HG02938 (cell line): ENCODE measurements at regions not wholly inside any gene's neighbourhood (a gene's known extent, or its start where the extent isn't known, plus 50 kb on each side); places are given as distances from the start of the nearest gene placed in this dataset.

Experiments
- ATAC-seq: cut with Tn5 transposase; IDR thresholded peaks from one replicate; pipeline ENCODE4 v1.9.1; 2021; ENCODE audit warnings: mild to moderate bottlenecking, moderate library complexity; ENCODE audit not compliant: unreplicated experiment

DNA sequence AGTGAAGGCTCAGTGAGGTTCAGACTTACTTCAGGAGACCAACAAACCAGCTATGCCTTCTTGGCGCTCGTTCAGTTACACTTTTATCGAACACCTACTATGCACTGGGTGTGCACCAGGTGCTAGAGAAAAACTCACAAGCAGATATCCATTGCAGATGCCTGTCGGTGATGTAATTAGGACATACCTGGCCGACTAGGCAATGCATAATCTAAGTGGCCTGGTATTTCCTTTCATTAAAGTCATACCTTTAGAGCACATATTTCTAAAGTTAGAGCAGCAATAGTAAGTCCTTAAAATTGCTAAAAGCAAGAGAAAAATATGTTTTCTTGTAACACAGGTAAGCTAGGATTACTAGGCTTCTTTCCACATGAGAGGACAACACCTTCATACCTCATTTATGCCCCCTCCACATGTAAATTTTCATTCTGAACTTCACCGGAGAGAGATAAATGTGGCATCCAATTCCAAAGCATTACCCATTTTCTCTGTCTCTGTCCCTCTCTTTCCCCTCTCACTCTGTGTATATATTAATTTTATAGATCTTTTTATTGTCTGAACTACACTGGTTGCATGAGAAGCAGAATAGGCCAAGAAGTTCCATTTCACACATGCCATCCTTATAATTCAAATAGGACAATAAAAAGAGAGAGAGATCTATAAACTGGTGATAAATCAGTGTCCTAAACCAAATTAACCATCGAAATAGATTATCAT, 242.2 kb downstream of the SPTSSA start:
- ATAC-seq = no peak

DNA sequence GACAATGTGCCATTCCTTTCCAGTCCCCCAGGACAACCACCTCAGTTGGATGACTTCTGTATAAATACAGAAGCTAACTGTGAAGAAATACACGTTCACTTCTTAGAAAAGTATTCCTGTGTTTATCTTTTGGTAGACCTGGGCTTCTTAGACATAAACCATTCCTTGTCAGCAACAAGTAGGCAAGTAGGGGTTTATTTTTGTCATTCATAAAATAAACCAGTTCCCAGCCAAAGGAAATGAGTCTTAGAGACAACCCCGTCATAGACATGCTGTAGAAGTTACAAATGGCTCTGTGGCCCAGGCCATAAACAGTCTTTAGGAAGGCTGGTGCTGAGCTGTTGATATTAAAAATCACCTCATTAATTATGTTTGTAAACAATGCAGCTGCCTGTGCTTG, 243.2 kb downstream of the SPTSSA start:
- ATAC-seq = no peak

DNA sequence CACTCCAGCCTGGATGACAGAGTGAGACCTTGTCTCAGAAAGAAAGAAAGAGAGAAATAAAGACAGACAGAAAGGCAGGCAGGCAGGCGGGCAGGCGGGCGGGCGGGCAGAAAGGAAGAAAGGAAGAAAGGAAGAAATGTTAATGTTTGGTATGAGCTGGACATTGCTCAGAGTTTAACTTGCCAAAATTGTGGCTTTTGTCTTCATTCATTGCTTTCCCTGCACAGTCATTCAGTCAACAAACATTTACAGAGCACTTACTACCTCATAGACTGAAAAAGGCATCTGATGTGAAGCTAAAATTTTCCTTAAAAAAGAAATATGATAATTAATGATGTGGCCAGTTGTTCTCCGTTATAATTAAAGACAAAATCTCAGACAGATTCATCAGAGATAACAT, 247.1 kb downstream of the SPTSSA start:
- no peak for ATAC-seq

DNA sequence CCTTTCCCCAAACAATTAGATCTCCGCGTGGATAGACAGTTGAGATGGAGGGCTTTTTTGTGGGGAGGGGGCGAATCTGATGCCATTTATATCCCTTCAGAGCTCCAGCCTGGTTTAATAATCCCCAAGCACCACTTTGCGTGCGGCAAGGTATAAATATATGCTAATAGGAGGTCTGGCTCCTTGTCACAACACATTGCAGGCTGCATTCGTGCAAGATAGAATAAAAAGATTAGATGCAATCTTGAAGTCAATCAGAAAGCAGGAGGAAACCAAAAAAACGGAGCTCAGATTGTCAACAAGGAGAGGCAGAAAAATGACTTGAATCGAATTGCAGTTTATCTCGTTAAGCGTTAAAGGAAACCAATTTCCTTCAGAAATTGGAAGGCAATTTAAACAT, 248.7 kb downstream of the SPTSSA start:
- ATAC-seq = no peak

DNA sequence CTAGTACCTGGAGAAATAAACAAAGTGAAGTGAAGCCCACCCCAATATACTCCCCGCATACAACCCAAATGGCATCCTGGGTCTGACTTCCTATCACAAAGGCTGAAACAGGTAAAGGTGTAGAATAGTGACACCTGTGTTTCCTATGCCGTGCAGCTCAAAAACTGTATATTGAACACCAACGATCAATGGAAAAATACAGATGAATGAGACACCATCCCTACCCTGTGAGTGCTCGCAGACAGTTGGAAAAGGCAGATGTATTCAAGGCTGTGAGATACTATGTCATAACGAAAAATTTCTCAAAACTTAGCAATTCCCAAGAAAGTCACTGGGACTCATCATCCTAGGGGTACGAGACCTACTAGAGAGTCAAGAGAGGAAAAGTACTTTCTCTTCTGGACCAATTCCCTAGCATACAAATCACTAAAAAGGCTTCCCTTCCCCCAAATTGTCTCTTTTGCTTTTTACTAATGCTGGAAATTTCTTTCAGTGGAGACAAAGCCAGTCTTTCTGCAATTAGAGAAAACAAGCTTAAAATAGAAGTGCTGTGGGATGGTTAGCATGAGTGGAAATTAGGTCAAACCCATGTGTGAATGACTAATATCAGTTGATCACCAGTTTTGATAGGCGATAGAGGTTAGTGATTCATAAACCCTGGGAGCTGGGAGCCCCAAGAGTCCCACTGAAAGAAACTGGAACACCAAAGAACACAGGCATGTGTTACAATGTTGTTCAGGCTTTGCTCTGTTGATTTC, 249.7 kb downstream of the SPTSSA start:
- ATAC-seq = no peak

DNA sequence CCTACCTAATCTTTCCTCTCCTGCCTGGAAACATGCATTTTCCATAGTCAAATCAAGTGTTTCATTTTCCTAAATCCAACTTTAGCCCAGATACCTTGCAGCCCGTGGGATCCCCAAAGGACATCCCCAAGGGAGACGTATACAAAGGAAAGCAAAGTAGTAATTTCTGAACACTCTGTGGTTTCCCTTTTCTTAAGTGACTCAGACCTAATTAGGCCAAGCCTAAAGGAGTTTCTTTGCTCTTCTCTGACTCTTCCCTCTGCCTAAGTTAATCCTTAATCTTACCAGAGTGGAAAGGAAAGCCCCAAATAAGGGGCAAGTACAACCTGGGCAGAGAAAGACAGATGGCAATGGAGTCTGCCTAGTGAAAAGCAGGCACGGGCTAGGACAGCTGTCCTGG, 250.3 kb downstream of the SPTSSA start:
- ATAC-seq = peak; percentile 83

DNA sequence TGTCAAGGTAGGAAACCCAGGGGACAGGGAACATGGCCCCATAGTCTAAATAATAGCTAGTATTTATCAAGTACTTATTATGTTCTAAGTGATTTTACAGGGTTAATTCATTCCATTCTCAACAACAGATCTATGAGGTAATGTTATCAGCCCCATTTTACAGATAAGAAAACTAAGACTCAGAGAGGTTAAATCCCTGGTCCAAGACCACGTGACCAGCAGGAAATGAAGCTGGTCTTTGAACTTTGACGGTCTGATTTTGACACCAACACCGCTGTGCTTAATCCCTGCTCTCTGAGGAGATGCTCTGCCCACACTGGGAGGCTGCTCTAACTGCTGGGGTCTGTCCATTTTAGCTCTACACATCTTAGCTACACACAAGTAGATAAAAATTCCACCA, 253.5 kb downstream of the SPTSSA start:
- ATAC-seq = no peak

DNA sequence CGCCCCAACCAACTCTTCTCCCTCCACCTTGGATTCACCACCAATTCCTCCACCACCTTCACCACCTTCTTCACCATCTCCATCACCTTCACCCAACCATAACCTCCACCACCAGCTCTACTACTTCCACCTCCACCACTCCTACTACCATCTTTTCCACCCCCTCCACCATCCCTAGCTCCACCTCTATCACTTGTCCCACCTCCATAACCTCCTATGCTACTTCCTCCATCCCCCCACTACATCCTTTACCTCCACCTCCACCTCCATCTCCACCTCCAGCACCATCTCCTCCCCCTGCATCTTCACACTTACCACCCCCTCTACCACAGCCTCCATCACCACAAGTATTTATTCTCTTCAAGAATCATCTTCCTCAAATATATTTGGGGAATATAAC, 254.9 kb upstream of the EGLN3 start:
- ATAC-seq = no peak

DNA sequence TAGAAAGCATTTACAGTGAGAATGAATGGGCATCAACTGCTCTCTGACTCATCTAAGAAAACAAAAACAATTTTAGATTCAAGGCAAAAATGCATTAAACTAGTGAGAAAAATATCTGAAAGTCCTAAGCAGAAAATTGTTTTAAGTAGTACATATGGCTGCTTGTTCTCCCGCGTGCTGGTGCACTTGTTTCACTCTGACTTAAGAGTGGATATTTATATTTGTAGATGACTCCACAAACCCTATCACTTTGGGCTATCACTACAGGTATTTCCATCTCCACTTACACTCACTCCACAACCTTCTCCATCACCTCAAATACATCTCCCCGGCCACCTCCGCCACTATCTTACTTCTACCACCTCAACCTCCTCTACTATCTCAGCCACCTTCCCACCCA, 253.9 kb upstream of the EGLN3 start:
- ATAC-seq = no peak

DNA sequence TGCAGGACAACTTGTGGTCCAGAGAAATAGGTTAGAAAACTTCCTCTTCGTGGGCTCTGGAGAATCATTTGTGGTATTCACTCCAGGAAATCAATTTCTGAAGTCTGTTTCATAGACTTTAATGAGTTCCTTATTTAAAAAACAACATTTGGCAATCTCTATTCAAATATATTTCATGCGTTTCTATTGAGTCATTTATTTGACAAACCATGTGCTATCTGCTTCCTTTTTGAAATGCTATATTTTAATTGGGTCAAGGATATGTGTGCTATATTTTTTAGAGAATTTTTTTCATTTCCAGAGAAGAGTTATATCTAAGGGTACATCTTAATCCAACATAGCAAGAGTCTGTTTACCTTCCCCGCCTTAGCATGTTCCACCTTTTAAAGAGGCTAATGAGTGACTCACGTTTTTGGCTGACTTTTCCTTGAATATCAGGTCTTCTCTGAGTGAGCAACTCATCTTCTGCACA, 252.4 kb upstream of the EGLN3 start:
- no peak for ATAC-seq

DNA sequence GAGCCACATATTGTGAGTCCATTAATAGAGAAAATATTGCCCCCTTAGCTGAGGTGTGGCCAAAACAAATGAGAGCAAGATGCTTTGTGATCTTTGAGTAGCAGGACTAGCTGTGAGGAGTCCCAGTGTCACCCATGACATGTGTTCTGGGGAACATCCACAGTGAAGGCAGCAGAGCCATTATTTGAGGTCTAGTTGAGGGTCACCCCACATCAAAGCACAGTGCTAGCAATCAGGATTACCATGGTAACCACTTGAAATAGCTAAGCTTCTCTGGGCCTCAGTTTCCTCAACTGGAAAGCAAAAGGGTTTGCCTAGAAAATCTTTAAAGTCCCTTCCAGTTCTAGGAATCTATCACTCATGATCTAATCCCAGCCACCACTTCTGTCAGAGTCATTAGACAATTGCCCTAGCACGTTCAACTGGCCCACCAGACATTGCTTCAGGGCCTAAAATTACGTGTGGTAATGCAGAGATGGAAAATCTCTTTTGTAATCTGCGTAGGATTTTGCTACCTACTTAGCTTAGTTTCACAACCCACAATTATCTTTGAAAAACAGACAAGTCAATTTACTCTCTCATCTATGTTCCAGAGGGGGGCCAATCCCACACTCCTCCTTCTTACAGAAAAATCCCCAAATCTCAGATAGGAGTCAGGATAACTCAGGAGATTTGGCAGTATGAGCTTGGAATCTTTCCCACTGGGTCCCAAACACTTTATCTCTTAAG, 251.2 kb upstream of the EGLN3 start:
- ATAC-seq = no peak

DNA sequence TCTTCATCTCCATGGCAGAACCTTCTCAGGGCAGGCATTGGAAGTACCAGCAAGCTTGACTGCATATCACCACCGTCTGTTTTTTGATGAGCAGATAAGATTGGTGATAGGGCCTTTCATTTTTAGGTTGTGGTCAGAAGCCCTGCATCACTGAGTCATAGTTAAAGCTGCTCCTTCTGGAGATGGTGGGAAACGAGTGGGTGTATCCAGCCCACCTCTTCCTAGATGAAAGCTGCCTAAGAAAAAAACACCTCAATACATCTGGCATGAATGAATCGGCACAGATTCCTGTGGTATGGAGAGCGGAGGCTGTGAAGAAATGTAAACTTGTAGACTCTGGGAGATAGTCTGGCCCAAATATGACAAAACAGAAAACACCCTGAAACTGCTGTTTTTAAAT, 248.7 kb upstream of the EGLN3 start:
- no peak for ATAC-seq

DNA sequence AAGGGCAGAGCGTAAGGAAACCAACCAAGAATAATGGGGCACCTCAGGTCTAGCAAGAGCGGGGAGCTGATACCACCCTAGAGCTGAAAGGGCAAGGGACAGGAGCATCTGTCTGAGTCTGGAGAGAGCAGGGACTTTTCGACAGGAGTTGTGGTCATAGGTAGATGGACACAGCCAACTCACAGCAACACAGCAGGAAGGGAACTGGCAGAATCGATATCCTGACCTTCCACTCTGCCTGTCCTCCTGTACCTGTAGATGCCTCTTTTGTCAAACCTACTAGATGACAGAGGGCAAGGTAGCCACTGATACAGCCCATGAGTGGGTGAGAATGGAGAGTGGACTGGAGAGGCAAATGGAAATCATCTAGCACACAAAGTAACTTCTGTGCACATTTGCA, 247.2 kb upstream of the EGLN3 start:
- no peak for ATAC-seq

DNA sequence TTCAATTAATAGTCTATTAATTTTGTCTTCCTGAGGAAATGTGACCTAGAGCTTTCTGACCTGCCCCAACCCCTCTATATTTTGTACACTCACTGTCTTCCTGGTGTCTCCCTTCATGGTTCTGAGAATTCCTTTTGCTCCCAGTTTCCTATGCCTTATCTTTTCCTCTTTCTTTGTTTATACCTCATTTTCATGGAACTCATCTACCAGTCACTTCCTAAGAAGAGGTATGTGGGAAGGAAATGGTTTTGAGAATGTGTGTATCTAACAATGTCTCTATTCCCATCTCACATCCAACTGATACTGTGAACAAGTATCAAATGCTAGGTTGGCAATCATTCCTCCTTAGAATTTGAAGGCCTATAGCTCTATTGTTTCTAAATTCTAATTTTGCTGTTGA, 245.1 kb upstream of the EGLN3 start:
- no peak for ATAC-seq

DNA sequence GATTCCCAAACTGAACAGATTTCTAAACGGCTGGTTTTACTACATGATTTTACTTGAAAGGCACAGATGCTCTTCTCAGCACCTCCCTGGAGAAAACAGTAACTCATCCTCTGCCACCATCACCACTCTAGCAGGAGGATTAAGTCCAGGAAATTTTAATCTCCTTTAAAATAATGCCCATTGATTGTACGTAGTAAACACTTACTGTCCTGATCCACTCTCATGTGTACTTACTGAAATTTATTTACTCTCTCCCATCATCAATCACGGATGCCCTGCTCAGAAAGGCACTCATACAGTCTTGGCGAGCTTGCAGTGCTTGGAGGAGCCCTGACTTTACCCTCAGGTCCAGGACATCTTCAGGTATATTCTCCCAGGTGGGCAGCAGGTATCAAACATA, 239.8 kb upstream of the EGLN3 start:
- ATAC-seq = no peak

DNA sequence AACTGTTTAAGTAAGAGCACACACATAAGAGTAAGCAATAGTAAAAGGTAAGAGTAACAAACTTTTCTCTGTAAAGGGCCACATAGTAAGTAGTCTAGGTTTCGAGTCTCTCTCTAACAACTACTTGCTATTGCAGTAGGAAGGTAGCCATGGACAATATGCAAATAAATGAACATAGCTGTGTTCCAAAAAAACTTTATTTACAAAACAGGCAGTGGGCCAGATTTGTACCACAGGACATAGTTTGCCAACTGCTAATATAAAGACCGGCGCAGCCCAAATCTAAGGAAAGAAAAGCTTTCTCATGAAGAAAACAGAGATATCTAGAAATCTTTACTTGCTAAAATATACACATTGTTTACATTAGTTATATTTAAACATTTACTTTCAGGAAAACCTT, 239.0 kb upstream of the EGLN3 start:
- ATAC-seq = no peak

DNA sequence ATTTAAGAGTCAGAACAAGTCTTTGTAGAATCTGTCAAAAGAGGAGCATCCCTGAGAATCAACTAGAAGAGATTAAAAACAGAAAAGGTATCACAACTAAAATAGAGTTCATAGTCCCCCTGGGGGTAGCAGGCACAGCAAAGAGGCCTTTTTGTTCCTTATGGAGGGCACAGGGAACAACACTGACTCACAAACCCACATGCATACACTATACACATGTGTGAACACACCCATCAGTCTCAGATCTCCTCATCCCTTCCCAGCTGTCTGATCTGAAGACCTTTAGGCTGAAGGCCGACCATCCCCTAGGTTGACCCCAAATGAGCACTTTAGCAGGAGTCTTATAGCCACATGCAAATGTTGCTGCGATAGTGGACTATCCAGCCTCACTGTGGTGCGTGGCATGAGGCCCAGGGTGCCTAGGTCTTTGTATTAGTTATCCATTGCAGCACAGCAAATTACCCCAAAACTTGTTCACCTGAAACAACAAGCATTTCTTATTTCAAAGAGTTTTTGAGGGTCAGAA, 236.7 kb upstream of the EGLN3 start:
- no peak for ATAC-seq

DNA sequence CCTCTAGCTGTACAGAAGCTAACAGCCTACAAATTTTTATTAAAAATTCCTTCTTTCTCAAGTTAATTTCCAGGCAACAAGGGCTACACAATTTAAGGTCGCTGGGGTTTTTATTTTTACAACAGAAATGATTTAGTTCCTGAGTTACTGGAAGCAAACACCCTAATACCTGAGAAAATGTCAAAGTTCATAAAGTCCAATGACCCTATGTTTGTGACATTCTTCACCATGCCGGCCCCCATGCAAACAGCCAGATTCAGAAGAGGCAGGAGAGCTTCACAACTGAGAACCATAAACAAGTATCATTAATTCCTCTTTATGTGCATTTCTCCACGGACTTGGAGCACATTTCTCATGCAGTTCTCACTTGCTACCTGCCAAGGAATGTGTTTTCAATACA, 236.2 kb upstream of the EGLN3 start:
- no peak for ATAC-seq

DNA sequence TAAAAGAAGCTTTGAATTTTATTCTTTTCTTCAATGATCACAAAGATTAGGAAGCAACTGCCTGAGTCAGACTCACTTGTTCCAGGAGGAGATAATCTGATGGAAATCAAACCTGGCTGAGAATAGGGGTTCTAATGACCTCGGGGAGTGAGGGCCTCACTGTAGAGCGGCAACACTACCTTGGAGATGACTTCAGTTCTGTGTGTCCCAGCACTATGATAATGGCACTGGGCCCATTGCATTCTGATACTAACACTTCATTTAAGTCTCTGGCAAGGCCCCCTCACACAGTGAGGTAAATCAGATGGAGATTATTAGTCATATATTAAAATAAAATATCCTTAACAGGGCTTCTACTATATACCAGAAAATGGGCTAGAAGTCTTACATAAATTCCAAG, 233.3 kb upstream of the EGLN3 start:
- no peak for ATAC-seq

DNA sequence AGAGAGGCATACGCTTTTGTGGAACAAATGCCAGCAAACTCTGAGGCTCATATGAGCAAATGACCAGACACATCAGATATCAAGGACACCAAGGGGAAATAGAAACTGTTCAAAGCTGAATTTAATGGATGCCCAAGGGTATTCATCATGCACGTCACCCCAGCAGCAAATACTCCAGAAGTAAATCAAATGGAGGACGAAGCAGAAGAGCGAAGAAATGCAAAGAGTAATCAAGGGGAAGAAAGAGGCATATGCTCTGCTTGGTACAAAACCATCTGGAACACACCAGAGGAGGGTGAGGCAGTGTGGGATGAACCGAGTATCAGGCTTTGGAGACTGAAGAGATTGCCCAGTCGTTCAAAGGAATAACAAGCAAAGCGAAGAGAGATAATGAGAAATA, 232.6 kb upstream of the EGLN3 start:
- no peak for ATAC-seq

DNA sequence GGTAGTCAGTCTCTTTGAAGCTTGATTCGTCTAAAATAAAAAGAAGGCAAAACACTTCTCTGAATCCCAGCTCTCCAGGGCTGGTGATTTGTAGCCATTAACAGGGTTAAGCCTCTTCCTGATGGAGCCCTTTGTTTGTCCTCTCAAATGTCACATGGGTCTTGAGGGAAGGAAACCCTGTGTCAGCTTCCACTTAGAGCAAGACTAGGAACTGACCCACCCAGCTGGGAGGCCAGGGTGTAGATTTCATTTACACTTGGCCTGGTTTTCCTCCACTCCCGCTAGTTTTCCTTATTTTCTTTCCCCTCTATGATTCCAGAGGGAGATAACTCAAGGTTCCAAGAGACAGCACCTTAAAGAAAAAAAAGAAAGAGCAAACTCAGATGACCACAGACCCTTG, 230.5 kb upstream of the EGLN3 start:
- ATAC-seq = no peak

DNA sequence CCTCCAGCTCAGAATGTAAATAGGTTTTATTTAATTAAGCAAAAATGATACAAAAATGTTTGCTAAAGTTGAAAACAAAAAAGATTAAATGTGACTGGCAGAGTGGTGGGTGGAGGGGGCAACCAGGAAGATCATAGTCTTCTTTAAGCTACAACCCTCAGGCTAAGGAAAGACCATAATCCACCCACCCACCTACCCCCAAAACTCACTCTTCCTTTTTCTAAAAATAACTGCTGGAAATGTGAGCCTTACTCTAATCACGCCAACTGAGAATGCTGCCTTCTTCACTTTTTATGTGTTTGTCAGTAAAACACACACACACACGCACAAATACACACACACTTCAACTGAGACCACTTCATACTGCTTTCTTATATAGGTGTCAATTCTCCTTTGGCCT, 230.0 kb upstream of the EGLN3 start:
- ATAC-seq = no peak
